ENCODE measurements at regions not wholly inside any gene's neighbourhood (a gene's known extent, or its start where the extent isn't known, plus 50 kb on each side); places are given as distances from the start of the nearest gene placed in this dataset.

GRCh38 chr3:27567251-27567650 is 83.1 kb upstream of the SLC4A7 start:
- TF ChIP-seq POLR2A (IDR thresholded peaks at IDR 0.05; ENCODE audit: low read depth, low read length) (no peak), POLR2AphosphoS5 (IDR thresholded peaks at IDR 0.05; ENCODE audit: low read depth, low read length) (no peak), TAF1 (IDR thresholded peaks at IDR 0.05; ENCODE audit: borderline replicate concordance, low read depth, low read length) (no peak)

Measured in GM12892 (cell line).